SK-N-SH (cell line): ENCODE measurements at regions not wholly inside any gene's neighbourhood (a gene's known extent, or its start where the extent isn't known, plus 50 kb on each side); places are given as distances from the start of the nearest gene placed in this dataset.

Experiments
- EZH2phosphoT487 ChIP-seq: fragments of 200-600 bp; sonication (generic); IDR thresholded peaks from 2 replicates; pipeline ENCODE4 v1.6.1; 2017; ENCODE audit warnings: low read depth, mixed run types, mild to moderate bottlenecking, antibody characterized with exemption, moderate library complexity, borderline replicate concordance
- RFX5 ChIP-seq: IDR thresholded peaks from 2 replicates; pipeline ENCODE4 v1.6.1; 2012; ENCODE audit warnings: mild to moderate bottlenecking, improper control_type of control experiment, low read length
- TF ChIP-seq, protein P1 (sequence below): IDR thresholded peaks from 2 replicates; pipeline ENCODE4 v1.4.0; 2012; ENCODE audit warnings: low read depth

DNA sequence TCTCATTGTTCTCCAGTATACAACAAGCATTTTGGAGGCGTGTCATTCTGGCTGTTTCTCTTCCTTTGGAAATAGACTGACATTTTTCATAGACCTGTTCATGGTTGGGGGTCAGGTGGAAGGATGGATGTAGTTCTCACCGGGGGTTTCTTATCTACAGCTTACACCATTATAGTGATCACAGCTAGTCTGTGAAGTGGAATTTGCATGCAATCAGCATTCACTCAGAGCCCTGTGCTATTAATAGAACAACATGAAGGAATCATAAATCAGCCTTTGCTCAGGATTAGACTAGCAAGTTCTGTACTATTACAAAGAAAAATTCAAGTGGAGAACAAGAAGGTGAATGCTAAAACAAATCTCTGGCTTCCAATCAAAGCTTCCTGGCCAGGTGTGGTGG lies 132.6 kb upstream of the PUDP start:
- TF ChIP-seq RFX5 (no peak), EZH2phosphoT487 (no peak)
- TF ChIP-seq, protein P1, sequence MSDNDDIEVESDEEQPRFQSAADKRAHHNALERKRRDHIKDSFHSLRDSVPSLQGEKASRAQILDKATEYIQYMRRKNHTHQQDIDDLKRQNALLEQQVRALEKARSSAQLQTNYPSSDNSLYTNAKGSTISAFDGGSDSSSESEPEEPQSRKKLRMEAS = no peak
